ENCODE measurements at regions not wholly inside any gene's neighbourhood (a gene's known extent, or its start where the extent isn't known, plus 50 kb on each side); places are given as distances from the start of the nearest gene placed in this dataset.
A peak's percentile ranks its signal among the peaks of the same experiment; 100 is the strongest.
"Not testable (repeated sequence)": the region's sequence is repeated elsewhere in the genome, so short reads cannot be mapped to it uniquely, and the experiment has no call there.

DNA sequence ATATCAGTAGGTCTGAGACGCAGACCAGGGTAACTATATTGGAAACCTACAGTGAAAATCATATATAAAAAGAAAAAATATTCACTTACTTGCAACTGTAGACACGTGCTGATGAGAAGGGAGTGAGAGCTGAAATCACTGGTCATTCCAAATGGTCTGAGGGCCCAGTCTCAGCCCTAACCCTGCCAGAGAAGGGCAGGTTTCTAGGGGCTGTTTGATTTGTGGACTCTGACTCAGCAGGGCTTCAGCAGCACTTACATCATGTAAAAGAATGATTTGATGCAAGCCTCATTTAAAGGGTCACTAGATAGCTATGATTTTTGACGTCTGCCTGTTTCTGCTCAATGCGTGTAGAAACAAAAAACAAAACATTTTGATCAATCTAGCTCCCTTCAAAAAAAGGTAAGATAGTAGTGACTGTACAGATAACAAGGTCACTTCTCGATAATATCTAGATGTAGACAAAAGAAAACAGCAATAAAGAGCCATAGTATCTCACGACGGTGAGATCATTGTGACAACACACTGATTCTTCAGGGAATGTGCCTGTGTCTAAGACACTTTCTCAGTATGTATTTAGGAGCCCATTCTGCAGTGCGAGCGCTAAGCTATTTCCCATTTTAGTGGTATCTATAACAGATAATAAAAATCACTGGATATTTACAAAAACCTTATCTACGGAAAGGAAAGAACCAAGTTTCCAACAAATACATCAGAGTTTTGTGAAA lies 307.2 kb downstream of the HIVEP2 start:
- DNase-seq (ENCODE audit: low spot score): no peak

DNA sequence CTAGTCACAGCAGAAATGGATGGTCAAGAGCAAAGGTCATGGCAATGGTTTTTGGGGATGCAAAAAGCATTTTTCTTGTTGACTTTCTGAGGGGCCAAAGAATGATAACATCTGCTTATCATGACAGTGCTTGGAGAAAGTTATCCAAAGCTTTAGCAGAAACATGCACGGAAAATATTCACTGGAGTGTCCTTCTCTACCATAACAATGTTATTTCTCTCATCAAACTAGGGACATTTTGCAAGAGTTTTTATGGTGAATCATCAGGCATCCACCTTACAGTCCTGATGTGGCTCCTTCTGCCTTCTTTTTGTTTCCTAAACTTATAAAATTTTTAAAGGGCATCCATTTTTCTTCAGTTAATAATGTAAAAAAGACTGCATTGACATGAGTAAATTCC lies 302.3 kb downstream of the HIVEP2 start:
- DNase-seq (ENCODE audit: low spot score): no peak

DNA sequence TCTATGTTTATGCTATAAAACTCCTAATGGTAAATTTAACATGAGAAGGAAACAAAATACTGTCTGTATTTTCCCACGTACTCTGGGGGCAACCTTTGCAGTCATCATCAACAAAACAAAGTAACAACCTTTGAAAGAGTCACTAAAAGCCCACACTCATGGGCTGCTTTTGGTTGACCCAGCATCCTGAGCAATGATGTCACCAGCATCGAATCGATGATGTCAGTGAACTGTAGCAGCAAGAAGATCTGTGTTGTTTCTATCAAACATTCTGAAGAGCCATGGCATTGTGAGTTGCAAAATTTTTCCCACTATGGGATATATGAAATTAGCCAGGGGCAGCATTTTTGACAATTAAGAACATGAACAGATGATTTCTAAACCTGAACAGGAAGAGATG lies 300.1 kb downstream of the HIVEP2 start:
- no peak for DNase-seq (ENCODE audit: low spot score)

DNA sequence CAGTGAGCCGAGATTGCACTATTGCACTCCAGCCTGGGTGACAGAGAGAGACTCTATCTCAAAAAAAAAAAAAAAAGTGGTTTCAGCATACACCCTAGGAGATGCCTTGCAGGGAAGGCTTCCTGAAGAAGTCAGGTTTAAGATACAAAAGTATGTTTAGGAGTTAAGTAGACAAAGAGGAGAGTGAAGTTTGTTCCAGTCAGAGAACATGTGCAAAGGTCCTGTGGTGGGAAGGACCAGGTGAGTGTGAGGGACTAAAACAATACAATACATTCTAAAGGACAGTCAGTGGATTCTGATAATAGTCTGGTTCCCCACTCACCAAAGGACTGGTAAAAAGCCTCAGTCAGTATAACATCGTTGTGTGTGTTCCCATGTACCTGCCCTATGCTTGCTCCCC lies 299.3 kb downstream of the HIVEP2 start:
- no peak for DNase-seq (ENCODE audit: low spot score)

DNA sequence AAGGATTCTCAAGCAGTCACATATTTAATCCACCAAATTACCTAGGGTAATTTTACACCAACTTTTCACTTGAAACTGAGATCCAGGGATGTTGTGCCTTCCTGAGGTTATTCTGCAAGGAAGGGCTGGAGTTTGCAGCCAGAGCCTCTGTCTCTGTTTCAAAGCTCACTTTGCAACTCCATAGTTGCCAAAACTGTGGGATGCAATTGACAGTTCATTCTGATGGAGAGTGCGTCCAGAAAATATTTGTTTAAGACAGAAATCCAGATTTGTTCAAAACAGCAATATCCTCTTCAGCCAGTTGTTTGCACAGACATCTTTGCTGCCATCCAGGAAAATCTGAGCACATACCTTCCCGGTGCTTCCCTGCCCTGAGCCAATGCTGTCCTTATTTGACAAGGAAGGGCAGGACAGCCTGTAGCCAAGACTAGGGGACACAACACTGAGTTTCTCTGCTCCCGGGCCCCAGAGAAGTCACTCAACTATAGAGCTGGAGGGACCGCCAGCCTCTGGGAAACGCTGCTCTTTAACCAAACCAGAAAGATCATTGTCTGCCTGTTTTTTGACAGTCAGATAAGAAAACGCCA lies 297.4 kb downstream of the HIVEP2 start:
- DNase-seq (ENCODE audit: low spot score): no peak

DNA sequence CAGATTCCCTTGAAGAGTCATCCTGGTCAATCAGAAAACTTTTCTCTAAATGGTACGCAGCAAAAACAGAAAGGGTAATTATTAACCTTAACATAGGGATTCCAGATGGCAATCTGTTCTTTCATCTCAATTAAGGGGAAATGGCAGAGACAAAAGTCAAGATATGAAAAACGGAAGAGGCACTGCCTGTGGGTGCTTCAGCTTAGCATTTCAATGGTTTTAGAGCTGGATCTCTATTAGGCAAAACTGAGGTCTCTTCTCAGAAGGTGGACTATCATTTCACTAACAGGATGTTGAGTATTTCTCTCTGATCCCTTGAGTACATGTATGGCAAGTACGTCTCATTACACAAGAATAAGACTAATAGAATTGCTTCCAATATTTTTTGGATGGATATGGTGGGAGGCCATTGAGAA lies 296.9 kb downstream of the HIVEP2 start:
- DNase-seq (ENCODE audit: low spot score): no peak

DNA sequence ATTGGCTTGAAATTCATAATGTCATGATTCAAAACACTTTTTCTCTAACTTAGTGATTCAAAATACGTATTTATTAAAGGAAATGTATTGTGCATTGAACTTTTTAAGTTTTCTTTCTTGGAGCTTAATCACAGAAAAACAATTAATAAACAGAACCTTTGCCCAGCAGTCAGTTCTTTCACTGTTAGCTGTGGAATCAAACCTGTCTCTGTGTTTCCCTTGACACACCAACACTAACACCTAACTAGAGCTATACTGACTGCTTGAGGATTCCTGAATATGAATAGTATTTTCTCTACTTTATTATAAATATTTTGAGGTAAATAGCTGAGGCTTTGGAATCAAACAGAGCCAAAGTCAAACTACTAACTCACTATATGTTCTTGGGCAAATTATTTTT lies 296.4 kb downstream of the HIVEP2 start:
- no peak for DNase-seq (ENCODE audit: low spot score)

DNA sequence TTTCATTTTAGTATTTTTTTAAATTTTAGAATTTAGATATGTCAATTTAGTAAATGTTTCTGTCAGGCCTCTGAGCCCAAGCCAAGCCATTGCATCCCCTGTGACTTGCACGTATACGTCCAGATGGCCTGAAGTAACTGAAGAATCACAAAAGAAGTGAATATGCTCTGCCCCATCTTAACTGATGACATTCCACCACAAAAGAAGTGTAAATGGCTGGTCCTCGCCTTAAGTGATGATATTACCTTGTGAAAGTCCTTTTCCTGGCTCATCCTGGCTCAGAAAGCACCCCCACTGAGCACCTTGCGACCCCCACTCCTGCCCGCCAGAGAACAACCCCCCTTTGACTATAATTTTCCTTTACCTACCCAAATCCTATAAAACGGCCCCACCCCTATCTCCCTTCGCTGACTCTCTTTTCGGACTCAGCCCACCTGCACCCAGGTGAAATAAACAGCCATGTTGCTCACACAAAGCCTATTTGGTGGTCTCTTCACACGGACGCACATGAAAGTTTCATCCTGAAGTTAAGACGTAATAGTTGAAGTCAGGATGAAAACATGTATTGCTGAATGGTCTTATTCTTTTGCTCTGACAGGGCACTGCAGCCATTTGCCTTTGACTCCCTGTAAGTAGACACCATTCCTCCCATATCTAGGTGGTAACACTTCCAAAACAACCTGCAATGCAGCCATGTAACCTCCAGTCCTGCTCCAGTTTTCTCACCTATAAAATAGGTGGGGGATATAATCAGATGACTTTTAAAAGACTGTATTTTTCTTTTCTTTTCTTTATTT lies 295.3 kb downstream of the HIVEP2 start:
- not testable (repeated sequence) for DNase-seq (ENCODE audit: low spot score)

DNA sequence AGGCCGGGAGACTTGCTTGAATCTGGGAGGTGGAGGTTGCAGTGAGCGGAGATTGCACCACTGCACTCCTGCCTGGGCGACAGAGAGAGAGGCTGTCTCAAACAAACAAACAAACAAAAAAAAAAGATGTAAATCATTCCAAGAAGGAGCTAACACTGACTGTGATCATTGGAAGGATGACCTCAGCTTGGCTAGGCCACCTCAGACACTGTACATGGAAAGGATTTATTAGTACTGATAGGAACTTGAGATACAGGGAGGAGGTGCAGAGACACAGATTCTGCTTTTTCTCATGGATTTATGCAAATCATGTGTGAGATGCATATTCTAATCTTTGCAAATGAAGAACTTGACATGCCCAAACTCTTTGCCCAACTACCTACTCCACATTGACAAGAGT lies 293.6 kb downstream of the HIVEP2 start:
- DNase-seq (ENCODE audit: low spot score): no peak

DNA sequence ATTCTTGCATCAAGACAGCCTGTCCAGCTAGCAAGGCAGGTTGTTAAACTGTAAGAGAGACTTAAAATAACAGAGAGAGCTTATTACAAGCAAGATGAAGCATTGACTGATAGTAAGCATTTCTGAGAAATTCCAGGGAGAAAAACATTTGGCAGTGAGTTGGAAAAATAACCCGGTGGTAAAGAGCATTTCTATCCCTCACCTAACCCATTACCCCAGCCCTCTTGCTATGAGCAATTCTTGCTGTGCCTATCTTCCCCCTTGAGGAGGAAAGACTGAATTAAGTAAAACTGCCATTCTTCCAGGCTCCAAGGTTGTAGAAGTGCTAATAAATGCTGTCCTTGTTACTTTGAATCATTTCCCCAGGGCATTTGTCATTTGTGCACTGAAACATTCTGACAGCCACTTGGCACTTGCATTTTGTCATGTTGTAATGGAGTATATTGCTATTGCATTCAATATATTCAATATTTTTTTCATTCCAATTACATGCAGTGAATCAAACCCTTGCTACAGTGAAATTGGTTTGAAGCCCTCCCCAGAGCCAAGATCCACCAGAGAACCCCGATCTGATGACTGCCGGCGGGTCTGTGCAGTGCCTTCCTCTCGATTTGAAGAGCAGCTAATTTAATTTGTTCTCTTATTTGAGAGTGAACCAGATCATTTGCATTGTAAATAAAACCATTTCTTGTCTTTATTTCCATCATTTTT lies 291.1 kb downstream of the HIVEP2 start:
- no peak for DNase-seq (ENCODE audit: low spot score)

DNA sequence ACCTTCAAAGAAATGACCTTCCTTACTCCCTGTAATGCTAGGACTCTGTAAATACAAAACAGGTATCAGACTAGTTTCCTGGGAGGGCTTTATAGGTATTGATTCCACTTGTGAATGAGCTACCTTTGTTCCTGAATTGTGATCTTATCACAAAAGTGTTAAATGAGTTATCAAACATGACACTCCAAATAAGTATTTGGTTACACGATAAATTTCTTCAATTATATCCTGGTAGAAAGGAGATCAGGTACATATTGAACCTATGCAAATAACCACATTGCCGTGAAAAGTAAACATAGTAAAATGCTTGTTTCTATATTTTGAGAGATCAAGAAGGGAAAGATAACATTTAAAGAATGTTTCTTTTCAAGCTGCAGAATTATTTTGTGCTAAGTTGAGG lies 285.3 kb downstream of the HIVEP2 start:
- no peak for DNase-seq (ENCODE audit: low spot score)

DNA sequence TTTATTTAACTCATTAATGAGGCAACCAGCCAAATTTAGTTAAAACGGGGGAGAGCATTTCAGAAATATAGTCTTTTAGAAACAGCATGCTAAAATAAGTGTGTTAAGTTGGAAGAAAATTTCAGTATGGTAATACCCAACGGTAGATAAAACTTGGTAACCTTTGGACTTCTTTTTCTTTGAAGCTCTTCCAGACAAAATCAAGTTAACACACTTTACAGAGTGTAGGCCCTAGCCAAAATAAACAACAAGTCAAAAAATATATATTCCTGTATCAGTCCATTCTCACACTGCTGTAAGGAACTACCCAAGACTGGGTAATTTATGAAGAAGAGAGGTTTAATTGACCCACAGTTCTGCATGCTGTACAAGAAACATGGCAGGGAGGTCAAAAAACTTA lies 279.6 kb downstream of the HIVEP2 start:
- DNase-seq (ENCODE audit: low spot score): no peak

DNA sequence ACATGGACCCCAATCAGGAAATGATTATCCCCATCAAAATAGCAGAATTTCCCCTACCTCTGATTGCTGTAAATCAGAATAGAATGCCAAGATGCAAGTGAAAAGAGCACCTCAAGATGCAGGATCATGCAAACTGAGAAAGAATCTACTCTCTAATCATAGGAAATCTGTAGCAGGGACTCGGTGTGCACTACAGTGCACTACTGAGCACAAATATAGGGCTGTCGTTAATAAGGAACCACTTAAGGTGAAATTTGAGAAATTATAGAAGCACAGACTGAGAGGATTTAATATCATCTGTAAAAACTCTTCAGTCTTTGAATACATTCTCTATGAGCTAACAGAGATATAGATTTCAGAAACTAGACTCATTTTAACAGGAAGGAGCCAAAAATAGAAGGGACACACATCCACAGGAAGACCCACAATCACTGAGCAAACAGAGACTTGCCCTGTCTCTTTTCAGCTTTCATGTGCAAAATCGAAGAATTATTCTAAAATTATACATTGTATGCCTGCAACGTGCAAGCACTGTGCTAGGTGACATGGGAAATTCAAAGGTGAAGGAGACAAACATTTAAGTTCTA lies 278.3 kb downstream of the HIVEP2 start:
- no peak for DNase-seq (ENCODE audit: low spot score)

DNA sequence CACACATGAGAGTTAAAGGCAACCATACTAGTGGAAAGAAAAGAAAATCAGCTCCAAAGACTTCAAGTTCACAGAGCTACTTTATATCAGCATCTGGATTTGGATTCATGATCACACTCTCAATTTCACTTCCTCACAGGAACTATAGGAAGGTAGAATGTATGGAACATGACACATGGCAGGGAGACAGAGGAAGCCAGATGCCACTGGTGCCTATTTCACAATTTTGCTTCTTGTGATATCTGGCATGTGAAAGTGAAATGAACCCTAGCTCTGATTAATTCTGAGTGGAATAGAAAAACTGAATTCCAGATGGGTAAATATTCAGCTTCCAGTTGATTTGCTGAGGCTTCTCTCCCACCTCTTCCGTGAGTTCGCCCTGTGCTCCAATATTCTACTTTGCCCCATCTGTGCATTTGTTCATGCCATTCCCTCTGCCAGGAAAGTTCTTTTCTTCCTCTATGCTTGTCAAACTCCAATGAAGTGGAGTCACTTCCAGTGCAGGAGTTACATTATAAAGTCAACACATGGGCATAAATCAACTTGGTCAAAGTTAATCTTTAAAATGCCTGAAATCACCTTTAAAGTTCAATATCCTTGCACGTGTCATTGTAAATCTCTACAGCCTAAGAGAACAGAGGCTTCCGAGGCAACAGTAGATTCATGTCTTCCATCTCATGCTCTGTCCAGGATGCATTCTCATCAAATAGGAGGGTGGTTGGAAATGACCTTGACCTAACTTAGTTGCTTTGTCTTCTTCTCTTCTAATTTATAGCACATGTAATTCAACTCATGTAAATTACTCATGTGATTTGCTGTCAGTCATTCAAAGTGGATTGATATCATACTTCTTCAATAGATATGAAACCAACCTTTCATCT lies 275.3 kb downstream of the HIVEP2 start:
- no peak for DNase-seq (ENCODE audit: low spot score)

DNA sequence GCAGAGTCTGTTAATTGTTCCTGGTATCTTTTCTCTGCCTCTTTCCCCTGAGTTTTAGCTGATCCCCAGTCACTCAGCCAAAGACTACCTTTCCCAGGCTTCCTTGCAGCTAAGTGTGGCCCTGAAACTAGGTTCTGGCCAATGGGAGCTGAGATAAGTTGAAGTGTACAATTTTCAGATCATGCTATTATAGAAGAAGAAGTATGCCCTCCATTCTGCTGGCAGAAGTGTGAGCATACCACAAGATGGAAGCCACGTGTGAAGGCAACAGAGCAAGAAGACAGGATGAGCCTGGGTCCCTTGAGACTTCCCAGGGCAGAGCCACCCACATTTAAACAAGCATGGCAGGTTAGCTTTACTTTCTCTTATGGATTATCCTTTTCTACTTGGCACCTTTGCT lies 273.2 kb downstream of the HIVEP2 start:
- no peak for DNase-seq (ENCODE audit: low spot score)

DNA sequence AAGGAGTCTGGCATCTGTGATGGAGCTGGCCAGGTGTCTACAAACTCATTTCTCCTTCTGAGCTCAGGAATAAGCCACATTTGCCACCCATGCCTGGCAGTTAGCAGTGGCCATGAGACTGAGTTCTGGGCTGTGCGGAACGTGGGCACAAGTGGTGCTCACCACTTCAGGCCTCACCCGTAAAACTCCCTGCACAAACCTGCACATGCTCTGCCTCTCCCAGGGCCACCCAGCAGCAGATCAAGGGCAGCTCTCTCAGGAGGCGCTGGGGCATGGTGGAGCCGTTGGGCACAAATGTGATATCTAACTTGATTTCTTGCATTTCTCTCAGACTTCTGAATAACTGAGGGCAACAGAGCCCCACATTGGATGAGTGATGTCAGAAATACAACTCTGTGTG lies 269.5 kb downstream of the HIVEP2 start:
- DNase-seq (ENCODE audit: low spot score): no peak

DNA sequence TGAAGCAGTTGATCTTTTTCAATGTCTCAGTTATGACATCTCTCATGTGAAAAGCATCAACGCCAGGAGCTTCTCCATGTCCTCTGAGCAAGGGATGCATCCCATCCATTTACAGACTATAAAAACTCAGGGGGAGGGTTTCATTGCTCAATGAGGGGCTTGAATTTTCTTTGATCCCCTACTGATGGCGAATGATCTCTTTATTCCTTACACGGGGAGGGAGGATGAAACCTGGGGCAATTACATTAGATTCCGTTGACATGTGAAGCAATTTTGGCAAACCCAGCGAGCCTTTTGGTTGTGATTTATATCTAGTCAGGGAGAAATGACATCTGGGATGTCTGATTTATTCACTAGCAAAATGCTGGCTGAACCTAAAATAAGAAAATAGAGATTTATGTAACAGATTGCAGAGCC lies 268.9 kb downstream of the HIVEP2 start:
- DNase-seq (ENCODE audit: low spot score): no peak

DNA sequence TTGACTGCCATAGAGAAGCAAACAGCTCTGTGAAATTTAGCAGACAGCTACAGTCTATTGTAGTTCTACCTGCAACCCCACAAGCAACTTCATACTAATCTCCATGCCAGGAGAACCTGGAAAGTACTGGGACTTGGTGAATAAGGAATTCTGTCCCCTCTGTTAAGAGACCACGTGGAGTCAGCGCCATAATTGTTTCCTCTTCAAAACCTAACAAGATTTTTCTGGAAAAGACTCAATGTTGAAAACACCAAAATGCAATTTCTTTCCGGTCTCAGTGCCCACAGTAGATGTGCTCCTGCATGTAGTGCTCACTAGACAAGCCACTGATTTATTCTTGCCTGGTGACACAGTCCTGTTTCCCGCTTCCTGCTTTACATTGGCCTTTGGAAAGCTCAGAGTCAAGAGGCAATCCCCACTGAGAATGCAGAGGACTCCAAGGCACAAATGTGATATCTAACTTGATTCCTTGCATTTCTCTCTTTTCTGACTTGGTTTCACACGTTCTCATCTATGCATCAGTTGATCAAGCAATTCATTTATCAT lies 268.3 kb downstream of the HIVEP2 start:
- DNase-seq (ENCODE audit: low spot score): no peak

DNA sequence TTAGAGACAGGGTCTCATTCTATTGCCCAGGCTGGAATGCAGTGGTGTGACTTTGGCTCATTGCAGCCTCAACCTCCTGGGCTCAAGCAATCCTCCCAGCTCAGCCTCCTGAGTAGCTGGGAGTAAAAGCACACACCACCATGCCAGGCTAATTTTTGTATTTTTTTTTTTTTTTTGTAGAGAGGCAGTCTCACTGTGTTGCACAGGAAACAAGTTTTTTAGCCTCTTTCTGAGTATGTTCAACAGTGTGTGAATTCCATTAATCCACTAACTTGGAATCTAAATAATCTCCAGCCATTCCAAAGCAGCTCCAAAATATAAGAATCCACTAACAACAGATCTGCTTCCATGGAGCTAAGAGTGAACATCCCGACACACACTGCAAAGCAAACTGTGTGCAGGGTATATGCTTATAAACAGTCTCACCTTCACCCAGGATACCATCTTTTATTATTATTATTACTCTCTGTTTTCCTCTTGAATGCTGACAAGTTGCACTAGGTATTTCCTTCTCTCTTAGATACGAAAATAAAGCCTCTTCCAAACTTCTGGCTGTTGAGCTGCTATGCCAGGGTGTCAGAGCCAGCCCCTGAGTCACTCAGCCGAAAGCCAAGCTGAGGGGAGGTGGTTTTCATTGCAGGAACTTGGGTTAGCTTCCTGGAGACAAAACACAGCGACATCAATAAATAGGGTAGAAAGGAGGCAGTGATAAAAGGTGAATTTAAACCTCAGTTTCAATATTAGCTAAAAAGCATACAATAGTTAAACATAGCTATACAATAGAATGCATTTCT lies 264.9 kb downstream of the HIVEP2 start:
- DNase-seq (ENCODE audit: low spot score): peak; percentile 27

DNA sequence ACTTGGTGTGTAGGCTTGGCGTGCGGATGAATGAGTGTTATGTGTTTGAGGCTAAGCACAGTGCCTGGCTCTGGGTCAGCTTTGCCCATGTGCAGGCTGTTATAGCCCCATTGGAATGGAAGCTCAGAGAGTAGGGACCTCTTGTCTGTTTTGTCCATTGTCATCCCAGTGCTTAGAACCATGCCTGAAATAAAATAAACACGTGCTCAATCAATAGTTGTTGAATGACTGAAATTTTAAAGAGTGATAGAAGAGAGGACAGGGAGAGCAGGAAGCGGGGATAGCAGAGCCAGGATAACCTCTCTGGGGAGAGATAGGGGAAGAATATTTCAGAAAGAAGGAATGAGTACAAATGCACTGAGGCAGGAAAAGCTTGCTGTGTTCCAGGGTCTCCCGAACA lies 263.9 kb downstream of the HIVEP2 start:
- DNase-seq (ENCODE audit: low spot score): no peak

Measured in activated CD4-positive, alpha-beta T cell treated with anti-CD3 and anti-CD28 coated beads, Interleukin-2, Interleukin-4, amounts not matched to agents 100 ng/mL and 50 ng/mL, durations not matched to agents 16 hours and 8 hours (primary cell).